Adrenal gland (tissue), 9 donors: ENCODE measurements at regions not wholly inside any gene's neighbourhood (a gene's known extent, or its start where the extent isn't known, plus 50 kb on each side); places are given as distances from the start of the nearest gene placed in this dataset.
A peak's percentile ranks its signal among the peaks of the same experiment; 100 is the strongest.

ENCODE experiments used
- DNase-seq, 7 donors: peaks; one replicate each; pipeline ENCODE4 v3.0.0-alpha.2; 2019 to 2020
- H3K27ac ChIP-seq, 5 donors: fragments of 200-600 bp; sonication (generic) in 4 of 5; 1 replicate in 3 of 5; 2 replicates in 2 of 5; pipeline versions ENCODE4 v1.5.1 to v1.8.0; 2016 to 2020; ENCODE audit warnings: mild to moderate bottlenecking in 1 of 5
- H3K27me3 ChIP-seq: fragments of 200-600 bp; 2 replicates; pipeline ENCODE4 v1.8.0; 2021
- H3K36me3 ChIP-seq, 2 donors: fragments of 200-600 bp; replicated peaks in 1 of 2; 1 replicate in 1 of 2; 2 replicates in 1 of 2; pipeline versions ENCODE4 v1.5.1 to v1.8.0; 2018 to 2022
- H3K4me1 ChIP-seq, 2 donors: fragments of 200-600 bp; replicated peaks in 1 of 2; 1 replicate in 1 of 2; 2 replicates in 1 of 2; pipeline versions ENCODE4 v1.5.1 to v1.8.0; 2018 to 2021
- H3K4me3 ChIP-seq, 4 donors: fragments of 200-600 bp; sonication (generic) in 3 of 4; one replicate each; pipeline ENCODE4 v1.5.1; 2016 to 2018
- H3K9me3 ChIP-seq, 3 donors: fragments of 200-600 bp; sonication (generic) in 1 of 3; replicated peaks in 1 of 3; 1 replicate in 2 of 3; 2 replicates in 1 of 3; pipeline versions ENCODE4 v1.5.1 to v1.8.0; 2016 to 2021
- POLR2A ChIP-seq, 2 donors: fragments of 450-650 bp; IDR thresholded peaks; one replicate each; pipeline ENCODE4 v1.6.1; 2017; ENCODE audit warnings: antibody characterized with exemption in 2 of 2, mild to moderate bottlenecking in 2 of 2, moderate library complexity in 1 of 2
- WGBS, 4 donors: extraction: QIAGEN DNeasy Blood & Tissue Kit in 2 of 4; methylation state at CpG; one replicate each; pipeline versions ENCODE4 v1.1.5 to v1.1.7; 2013 to 2017; 5-methylcytosine and 5-hydroxymethylcytosine counted together
- intact Hi-C, 2 donors: fragments of 100-400 bp; cut with DNase I; formaldehyde crosslinking; loops; one replicate each; pipeline versions ENCODE4 v1.14.1 to v1.15.0; 2022 to 2023
- TF ChIP-seq, protein P1 (sequence below), 6 experiments: fragments of 450-650 bp in 4 of 6; fragments of 200-600 bp in 2 of 6; sonication (generic) in 1 of 6; IDR thresholded peaks; 1 replicate in 5 of 6; 2 replicates in 1 of 6; pipeline versions ENCODE4 v1.5.1 to v1.8.0; 2016 to 2021; ENCODE audit warnings: antibody characterized with exemption in 6 of 6, mild to moderate bottlenecking in 2 of 6, moderate library complexity in 1 of 6
- donor health status: healthy with polysubstance abuse.
- donor health status: Bipolar disorder and iron deficiency.
- donor health status: DM: yes; HTN: yes; CAD: no.
- donor health status: DM: no; HTN: no; CAD: no.
- donor health status: DM: no; HTN: no; CAD: no.

DNA sequence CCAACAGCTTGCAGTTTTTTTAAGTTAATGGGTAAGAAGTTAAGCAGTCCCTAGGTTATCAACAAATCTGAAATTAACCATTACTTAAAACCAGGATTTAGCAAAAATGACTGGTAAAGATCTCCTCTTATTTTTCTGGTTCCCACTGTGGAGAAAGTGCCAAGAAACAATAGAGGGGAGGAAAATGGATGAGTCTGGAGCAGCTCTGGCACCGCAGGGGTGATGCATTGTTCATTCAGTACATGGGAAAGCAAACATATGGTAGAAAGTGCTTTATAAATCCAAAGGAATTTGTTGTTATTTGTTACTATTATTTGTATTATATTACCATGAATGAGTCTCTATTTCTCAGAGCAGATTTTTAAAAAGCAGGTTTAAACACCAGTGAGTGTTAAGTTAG, 92.2 kb downstream of the DYRK2 start:
- Histone ChIP-seq H3K4me1 (no peaks in the 10 kb centered on the region), H3K4me3 (no peak overlapping the region), H3K27ac (no peak overlapping the region), H3K9me3 (no peaks in the 10 kb centered on the region), H3K36me3 (no peaks in the 10 kb centered on the region), H3K27me3 (no peaks in the 10 kb centered on the region)
- intact Hi-C loops: no loop called here
- DNase-seq: no peak
- 79 to 90% (median 80%) methylated on average over 1 of the region's 1 CpG for WGBS, 4 donors
- TF ChIP-seq, protein P1, sequence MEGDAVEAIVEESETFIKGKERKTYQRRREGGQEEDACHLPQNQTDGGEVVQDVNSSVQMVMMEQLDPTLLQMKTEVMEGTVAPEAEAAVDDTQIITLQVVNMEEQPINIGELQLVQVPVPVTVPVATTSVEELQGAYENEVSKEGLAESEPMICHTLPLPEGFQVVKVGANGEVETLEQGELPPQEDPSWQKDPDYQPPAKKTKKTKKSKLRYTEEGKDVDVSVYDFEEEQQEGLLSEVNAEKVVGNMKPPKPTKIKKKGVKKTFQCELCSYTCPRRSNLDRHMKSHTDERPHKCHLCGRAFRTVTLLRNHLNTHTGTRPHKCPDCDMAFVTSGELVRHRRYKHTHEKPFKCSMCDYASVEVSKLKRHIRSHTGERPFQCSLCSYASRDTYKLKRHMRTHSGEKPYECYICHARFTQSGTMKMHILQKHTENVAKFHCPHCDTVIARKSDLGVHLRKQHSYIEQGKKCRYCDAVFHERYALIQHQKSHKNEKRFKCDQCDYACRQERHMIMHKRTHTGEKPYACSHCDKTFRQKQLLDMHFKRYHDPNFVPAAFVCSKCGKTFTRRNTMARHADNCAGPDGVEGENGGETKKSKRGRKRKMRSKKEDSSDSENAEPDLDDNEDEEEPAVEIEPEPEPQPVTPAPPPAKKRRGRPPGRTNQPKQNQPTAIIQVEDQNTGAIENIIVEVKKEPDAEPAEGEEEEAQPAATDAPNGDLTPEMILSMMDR (IDR thresholded peaks at IDR 0.05): no peak
- no peak for TF ChIP-seq POLR2A (IDR thresholded peaks at IDR 0.05)

DNA sequence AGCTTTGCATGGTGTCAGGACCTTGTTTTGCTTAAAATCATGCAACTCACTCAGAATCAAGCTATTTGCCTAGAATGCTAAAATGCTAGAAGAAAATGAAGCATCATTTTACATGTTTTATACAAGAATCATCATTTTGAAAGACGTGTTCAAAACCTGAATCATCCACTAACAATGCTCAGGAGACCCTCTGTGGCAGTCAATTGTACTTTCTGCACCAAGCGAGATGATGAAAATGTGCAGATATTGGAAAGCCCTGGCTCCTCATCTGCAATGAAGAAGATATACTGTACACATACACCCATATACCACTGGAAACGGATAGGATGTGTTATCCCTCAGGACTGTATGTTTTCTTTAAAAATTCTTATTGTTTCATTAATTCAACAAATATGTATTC, 92.7 kb downstream of the DYRK2 start:
- H3K27ac ChIP-seq: no peak overlapping the region
- H3K9me3 ChIP-seq: no peaks in the 10 kb centered on the region
- H3K4me3 ChIP-seq: no peak overlapping the region
- 84 to 94% (median 90%) methylated on average over 3 of the region's 3 CpGs for WGBS, 4 donors
- DNase-seq: no peak
- no peaks in the 10 kb centered on the region for H3K4me1 ChIP-seq
- intact Hi-C loops: no loop called here
- no peaks in the 10 kb centered on the region for H3K27me3 ChIP-seq
- H3K36me3 ChIP-seq: no peaks in the 10 kb centered on the region
- no peak for TF ChIP-seq POLR2A (IDR thresholded peaks at IDR 0.05)
- TF ChIP-seq, protein P1 (IDR thresholded peaks at IDR 0.05): no peak

DNA sequence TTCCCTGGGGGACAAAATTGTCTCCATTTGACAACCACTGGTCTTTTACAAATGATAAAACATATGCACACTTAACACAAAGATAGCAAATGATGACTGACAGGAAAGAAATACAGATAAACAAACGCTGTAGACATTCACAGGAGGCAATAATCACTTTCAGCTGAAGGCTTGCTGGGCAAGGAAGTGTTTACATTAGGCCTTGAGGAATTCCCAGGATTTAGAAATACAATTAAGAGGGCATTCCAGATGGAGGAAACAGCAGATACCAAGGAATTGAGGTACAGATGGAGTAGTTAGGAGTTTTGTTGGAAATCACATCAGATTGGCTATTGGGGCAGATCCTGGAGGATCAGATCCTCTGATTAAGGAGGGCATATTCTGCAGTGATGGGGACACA, 93.9 kb downstream of the DYRK2 start:
- H3K9me3 ChIP-seq: no peaks in the 10 kb centered on the region
- no peaks in the 10 kb centered on the region for H3K36me3 ChIP-seq
- DNase-seq: no peak
- H3K27me3 ChIP-seq: no peaks in the 10 kb centered on the region
- no peaks in the 10 kb centered on the region for H3K4me1 ChIP-seq
- no peak overlapping the region for H3K4me3 ChIP-seq
- H3K27ac ChIP-seq: no peak overlapping the region
- TF ChIP-seq POLR2A (IDR thresholded peaks at IDR 0.05): no peak
- TF ChIP-seq, protein P1 (IDR thresholded peaks at IDR 0.05): no peak
- WGBS, 4 donors: 52 to 72% (median 70%) methylated on average over 1 of the region's 1 CpG
- intact Hi-C loops: no loop called here

DNA sequence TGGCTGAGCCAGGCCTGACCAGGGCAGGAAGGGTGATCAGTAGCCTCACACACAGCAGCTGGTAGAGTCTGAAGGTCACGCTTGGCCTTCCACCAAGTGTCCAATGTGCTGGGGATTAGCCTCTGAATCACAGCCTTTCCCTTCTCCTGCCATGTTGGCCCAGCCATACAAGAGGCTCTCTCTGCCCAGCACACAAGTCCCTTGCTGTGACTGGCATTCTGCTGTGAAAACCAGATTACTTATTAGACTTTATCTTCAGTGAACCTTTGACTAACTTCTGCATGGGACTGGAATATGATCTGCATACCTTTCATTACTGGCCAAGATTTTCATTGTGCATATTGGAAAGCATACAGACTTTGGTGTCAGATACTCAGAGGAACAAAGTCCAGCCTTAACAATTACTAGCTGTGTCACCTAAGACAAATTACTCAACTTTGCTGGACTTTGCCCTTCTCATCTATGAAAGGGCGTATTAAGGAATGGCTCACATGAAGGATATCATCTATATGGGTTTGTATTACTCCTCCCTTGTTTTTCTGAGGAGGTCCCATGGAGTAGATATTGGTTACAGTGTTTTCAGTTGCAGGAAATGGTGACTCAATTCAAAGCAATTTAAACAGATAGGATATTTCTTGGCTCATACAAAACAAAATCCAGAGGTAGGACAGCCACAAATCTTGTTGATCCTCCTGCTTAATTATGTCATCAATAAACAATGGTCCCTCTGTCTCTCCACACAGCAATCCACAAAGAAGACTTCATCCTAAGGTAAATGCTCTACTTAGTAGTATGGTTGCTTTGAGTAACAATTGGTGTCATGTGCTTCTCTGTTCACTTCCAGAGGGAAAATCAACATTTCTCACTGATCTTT, 99.6 kb downstream of the DYRK2 start:
- no peak overlapping the region for H3K4me3 ChIP-seq
- WGBS, 4 donors: 79 to 94% (median 81%) methylated on average over 2 of the region's 2 CpGs
- H3K27me3 ChIP-seq: no peaks in the 10 kb centered on the region
- no peaks in the 10 kb centered on the region for H3K36me3 ChIP-seq
- TF ChIP-seq, protein P1 (IDR thresholded peaks at IDR 0.05): no peak
- no peak for TF ChIP-seq POLR2A (IDR thresholded peaks at IDR 0.05)
- no peaks in the 10 kb centered on the region for H3K9me3 ChIP-seq
- no peak overlapping the region for H3K27ac ChIP-seq
- H3K4me1 ChIP-seq: no peaks in the 10 kb centered on the region
- peak; percentile 36 to 77 (median 71) for DNase-seq
- intact Hi-C loops: no loop called here
